ENCODE measurements at regions not wholly inside any gene's neighbourhood (a gene's known extent, or its start where the extent isn't known, plus 50 kb on each side); places are given as distances from the start of the nearest gene placed in this dataset.

DNA sequence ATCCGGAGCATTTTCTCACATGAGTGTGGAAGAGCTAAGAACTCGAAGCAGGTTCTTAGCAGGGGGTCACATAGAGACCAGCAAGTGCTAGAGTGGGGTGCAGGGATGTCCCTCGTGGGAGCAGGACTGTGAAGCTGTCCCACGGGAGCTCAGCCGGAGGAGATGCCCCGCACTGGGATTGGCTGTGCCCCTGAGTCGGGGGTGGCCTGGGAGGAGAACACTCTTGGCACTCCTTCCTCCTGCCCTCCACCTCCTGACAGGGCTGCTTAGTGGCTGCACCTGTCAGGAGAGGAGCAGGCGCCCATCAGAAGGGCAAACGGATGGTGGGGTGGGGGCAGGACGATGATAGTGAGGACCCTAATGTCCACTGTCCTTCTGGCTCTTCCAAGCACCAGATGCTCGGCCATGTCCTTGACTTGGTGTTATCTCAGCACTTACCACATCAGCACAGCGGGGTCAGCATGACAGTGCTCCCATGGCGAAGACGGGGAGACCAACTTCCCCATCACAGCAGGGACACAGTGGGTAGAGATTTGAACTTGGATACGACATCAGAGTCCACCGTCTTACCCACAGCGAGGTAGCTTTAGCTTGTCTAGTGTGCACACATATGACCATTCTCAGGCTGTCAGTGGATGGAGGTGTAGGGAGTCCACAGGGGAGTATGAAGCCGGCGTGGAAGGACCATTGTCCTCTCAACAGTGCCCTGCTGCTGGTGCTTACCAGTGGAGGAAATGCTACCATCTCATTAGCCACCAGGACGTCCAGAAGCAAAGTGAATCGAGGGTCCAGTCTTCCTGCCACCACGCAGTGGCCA, 142.5 kb upstream of the SHH start:
- TF ChIP-seq, protein P1, sequence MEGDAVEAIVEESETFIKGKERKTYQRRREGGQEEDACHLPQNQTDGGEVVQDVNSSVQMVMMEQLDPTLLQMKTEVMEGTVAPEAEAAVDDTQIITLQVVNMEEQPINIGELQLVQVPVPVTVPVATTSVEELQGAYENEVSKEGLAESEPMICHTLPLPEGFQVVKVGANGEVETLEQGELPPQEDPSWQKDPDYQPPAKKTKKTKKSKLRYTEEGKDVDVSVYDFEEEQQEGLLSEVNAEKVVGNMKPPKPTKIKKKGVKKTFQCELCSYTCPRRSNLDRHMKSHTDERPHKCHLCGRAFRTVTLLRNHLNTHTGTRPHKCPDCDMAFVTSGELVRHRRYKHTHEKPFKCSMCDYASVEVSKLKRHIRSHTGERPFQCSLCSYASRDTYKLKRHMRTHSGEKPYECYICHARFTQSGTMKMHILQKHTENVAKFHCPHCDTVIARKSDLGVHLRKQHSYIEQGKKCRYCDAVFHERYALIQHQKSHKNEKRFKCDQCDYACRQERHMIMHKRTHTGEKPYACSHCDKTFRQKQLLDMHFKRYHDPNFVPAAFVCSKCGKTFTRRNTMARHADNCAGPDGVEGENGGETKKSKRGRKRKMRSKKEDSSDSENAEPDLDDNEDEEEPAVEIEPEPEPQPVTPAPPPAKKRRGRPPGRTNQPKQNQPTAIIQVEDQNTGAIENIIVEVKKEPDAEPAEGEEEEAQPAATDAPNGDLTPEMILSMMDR (IDR thresholded peaks at IDR 0.05), result no peak

DNA sequence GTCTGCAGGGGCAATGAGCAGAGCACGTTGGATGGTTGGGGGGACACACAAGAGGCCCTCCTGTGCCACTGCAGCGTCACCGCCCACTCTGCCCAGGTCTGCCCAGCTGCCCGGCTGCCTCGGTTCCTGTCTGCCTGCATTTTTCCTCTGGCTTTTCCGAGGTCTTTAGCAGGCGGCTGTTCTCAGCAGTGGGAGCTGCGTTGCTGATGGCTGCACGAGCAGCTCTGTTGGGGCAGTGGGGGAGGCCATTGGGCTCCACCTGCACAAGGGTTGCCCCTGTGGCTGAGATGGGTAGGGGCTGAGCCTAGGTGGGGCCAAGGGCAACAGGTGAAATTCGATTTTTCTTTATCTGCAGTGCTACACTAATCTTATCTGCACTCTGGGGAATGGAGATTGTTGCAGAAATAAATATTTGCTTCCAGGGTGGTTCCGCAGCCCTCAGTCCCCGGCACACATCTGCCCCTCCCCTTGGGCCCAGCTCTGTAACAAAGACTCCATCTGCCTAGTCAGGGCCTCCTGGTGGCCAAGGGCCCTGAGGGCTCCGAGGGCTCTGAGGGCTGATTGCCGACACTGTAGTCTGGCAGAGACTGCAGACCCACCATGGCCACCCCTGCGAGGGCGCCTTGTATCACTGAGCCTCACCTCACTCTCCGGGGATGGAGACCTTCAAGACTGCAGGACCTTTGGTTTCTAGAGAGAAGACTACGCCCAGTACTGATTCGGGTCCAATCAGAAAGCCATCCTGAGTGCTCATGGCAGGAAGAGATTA, 141.7 kb upstream of the SHH start:
- TF ChIP-seq, protein P1 (IDR thresholded peaks at IDR 0.05), result no peak

DNA sequence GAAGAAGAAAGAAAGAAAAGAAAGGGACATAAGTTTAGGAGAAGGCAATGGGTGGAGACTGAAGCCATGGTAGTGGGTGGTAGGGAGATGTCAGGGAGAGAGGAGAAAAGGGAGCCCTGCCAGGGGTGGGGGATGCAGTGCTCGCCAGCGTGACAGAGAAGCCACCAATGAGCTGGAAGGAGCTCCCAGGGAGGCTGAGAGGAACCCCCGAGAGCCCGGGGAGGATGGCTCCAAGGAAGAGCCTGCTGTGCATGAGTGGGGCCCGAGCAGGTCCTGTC, 141.2 kb upstream of the SHH start:
- TF ChIP-seq, protein P1 (IDR thresholded peaks at IDR 0.05), result no peak

DNA sequence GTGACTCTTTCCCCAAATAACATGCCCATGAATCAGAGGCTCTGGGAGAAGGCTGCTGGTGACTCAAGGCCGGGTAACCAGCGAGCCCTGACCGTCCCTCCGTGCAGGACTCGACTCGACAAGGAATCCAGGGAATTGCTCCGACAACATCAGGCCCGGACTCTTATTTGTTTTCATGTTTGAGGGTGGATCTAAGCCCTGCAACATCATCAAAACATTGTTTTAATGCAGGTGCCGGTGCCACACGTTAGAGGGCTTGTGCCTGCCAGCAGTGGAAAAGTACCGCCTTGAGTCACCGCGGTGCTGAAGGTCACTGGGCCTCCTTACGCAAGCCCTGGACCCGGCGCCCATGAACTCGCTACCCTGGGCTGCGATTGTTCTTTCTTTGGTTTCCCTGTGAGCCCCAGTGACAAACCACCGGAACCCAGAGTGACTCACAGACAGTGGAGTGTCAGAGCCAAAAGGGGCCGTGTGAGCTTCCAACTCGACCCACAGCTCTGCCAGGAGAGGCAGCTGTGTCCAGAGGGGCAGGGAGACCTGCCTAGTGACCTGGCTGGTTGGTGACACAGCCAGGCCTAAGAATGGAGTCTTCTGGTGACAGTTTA, 139.4 kb upstream of the SHH start:
- TF ChIP-seq, protein P1 (IDR thresholded peaks at IDR 0.05), result no peak

DNA sequence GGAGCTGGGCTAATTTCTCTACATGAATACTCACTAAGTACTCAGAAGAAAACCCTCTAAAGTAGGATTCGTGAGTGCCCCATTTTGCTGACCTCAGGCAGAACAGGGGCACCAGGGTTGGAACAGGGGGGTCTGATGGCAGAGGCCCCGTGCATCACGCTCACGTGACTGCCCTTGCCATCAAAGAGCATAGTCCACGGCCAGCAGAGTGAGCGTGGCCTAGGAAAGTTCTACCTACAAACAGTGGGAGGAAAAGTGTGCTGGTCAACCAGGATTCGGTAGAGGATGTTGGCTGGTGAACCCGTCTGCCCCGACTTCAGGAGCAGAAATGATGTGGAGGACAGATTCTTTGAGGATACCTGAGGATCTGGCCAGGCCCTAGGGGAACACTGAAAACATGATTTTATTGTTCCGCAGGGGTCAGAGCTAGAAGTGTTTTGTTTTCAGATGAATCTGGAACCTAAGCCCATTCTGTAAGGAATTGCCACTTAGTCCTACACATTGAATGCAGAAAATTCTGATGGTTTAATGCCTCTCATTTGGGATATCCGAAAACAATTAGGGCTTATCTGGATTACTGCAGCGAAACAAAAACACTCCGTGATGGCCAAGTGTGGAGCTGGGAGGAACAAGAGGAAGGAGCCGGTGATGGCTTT, 138.8 kb upstream of the SHH start:
- TF ChIP-seq, protein P1 (IDR thresholded peaks at IDR 0.05), result no peak

DNA sequence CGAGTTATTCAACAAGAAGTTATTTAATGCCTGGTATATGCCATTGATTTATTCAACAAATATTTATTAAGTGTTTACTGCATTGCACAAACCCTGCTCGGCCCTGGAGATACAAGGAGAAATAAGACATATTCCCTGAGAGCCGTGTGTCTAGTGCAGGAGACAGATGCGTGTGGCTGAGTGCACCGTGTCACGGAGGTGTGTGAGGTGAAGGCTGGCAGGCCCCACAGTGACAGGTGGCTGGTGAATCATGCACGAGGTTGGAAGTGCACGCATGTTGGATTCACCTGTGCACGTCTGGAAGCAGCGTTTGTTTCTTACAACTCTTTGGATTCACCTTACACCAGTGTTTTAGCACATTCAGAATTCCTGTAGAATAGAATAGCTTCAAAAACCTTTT, 136.6 kb upstream of the SHH start:
- TF ChIP-seq, protein P1 (IDR thresholded peaks at IDR 0.05), result no peak

DNA sequence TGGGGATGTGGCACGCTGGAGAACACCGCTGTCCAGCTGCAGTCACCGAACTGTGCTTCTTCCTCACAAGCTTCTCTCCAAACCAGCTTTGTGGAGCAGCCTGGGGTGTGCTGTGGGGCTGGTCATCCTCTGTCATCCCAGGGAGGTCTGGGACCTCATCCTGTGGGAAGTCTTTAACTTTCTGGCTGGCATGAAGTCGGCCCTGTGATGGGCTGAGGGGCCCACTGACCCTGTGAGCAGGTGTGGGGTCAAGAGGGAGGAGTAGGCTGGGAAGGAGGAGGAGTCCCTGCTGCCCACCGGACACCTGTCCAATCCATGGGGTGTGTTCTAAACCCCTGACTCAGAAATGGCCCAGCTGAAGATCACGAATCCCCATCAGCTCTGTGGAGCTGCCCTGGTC, 136.2 kb upstream of the SHH start:
- TF ChIP-seq, protein P1 (IDR thresholded peaks at IDR 0.05), result no peak
